SK-N-SH (cell line): ENCODE measurements at regions not wholly inside any gene's neighbourhood (a gene's known extent, or its start where the extent isn't known, plus 50 kb on each side); places are given as distances from the start of the nearest gene placed in this dataset.

Experiments
- CTCF ChIA-PET: fragments of 300-600, 350-600 bp; formaldehyde crosslinking; extraction: SDS; loops from one replicate; lab custom pipeline; 2021; lab: Yijun Ruan, JAX
- POLR2A ChIA-PET: fragments of 350-600 bp; sonication (Branson Sonifier 250); formaldehyde crosslinking; extraction: SDS; loops from one replicate; lab custom pipeline; 2020; ENCODE audit warnings: antibody characterized with exemption, inconsistent platforms; lab: Yijun Ruan, JAX
- DNase-seq: peaks from one replicate; pipeline ENCODE4 v3.0.0; 2012
- H2AFZ ChIP-seq: fragments of 200-600 bp; sonication (generic); 2 replicates; pipeline ENCODE4 v1.8.1; 2016; ENCODE audit warnings: antibody characterized with exemption, mild to moderate bottlenecking, low read depth
- H3F3A ChIP-seq: fragments of 200-600 bp; sonication (generic); replicated peaks from 2 replicates; pipeline ENCODE3; 2016; ENCODE audit warnings: antibody characterized with exemption, mild to moderate bottlenecking; ENCODE audit not compliant: insufficient read depth
- H3K27ac ChIP-seq, 2 experiments: fragments of 200-500 bp in 1 of 2; fragments of 200-600 bp in 1 of 2; sonication (Bioruptor generic) in 1 of 2; sonication (generic), shearing (Covaris generic) in 1 of 2; 2 replicates each; pipeline versions ENCODE4 v1.5.1 to v1.6.1; 2014 to 2016; ENCODE audit warnings: low read depth in 2 of 2, inconsistent platforms in 1 of 2, low read length in 1 of 2, mild to moderate bottlenecking in 1 of 2, mixed read lengths in 1 of 2
- H3K27me3 ChIP-seq: fragments of 200-600 bp; sonication (generic), shearing (Covaris generic); 2 replicates; pipeline ENCODE4 v1.6.1; 2016; ENCODE audit warnings: mixed run types; ENCODE audit not compliant: insufficient read depth
- H3K36me3 ChIP-seq, 2 experiments: fragments of 200-500 bp in 1 of 2; fragments of 200-600 bp in 1 of 2; sonication (Bioruptor generic) in 1 of 2; sonication (generic) in 1 of 2; replicated peaks in 1 of 2; 2 replicates each; pipeline versions ENCODE3 to v1.5.1; 2014 to 2016; ENCODE audit warnings: low read length in 1 of 2, mild to moderate bottlenecking in 1 of 2; ENCODE audit not compliant: insufficient read depth in 2 of 2, control insufficient read depth in 1 of 2
- H3K4me1 ChIP-seq, 2 experiments: fragments of 200-500 bp in 1 of 2; fragments of 200-600 bp in 1 of 2; sonication (Bioruptor generic) in 1 of 2; sonication (generic), shearing (Covaris generic) in 1 of 2; 2 replicates each; pipeline versions ENCODE4 v1.5.1 to v1.6.1; 2014 to 2016; ENCODE audit warnings: low read depth in 1 of 2, low read length in 1 of 2, mixed run types in 1 of 2; ENCODE audit not compliant: insufficient read depth in 2 of 2, control insufficient read depth in 1 of 2
- H3K4me2 ChIP-seq: fragments of 200-600 bp; sonication (generic), shearing (Covaris generic); 2 replicates; pipeline ENCODE4 v1.6.1; 2017; ENCODE audit warnings: mixed run types
- H3K4me3 ChIP-seq, 2 experiments: fragments of 200-500 bp in 1 of 2; fragments of 200-600 bp in 1 of 2; sonication (Bioruptor generic) in 1 of 2; sonication (generic), shearing (Covaris generic) in 1 of 2; 2 replicates each; pipeline versions ENCODE4 v1.5.1 to v1.8.1; 2014 to 2016; ENCODE audit warnings: low read depth in 2 of 2, inconsistent platforms in 1 of 2, low read length in 1 of 2, mild to moderate bottlenecking in 1 of 2, mixed read lengths in 1 of 2, moderate library complexity in 1 of 2
- H3K79me2 ChIP-seq: fragments of 200-600 bp; sonication (generic); 2 replicates; pipeline ENCODE4 v1.8.1; 2017; ENCODE audit warnings: mild to moderate bottlenecking; ENCODE audit not compliant: insufficient read depth
- H3K9ac ChIP-seq: fragments of 200-600 bp; sonication (generic); 2 replicates; pipeline ENCODE4 v1.6.1; 2017; ENCODE audit warnings: mixed run types
- H3K9me2 ChIP-seq: fragments of 200-600 bp; sonication (generic); 2 replicates; pipeline ENCODE4 v1.6.1; 2017; ENCODE audit warnings: mixed run types
- H3K9me3 ChIP-seq: fragments of 200-600 bp; sonication (generic); 2 replicates; pipeline ENCODE4 v1.6.1; 2017; ENCODE audit warnings: mixed run types, mild to moderate bottlenecking, moderate library complexity
- H4K20me1 ChIP-seq: fragments of 200-600 bp; sonication (generic); 2 replicates; pipeline ENCODE4 v1.6.1; 2017; ENCODE audit warnings: mild to moderate bottlenecking, mixed run types; ENCODE audit not compliant: insufficient read depth
- EP300 ChIP-seq, 2 experiments: IDR thresholded peaks; 2 replicates each; pipeline versions ENCODE4 v1.4.0 to v1.6.1; 2012; ENCODE audit warnings: borderline replicate concordance in 1 of 2, low read depth in 1 of 2, low read length in 1 of 2
- FOSL2 ChIP-seq: IDR thresholded peaks from 2 replicates; pipeline ENCODE4 v1.4.0; 2012; ENCODE audit warnings: low read depth, mild to moderate bottlenecking, moderate library complexity, borderline replicate concordance
- GABPA ChIP-seq: IDR thresholded peaks from 2 replicates; pipeline ENCODE4 v1.4.0; 2012; ENCODE audit warnings: low read depth, mild to moderate bottlenecking
- GATA2 ChIP-seq: sonication (generic); formaldehyde crosslinking; IDR thresholded peaks from 2 replicates; pipeline ENCODE4 v1.5.0; 2020; ENCODE audit warnings: mild to moderate bottlenecking, missing genetic modification reagents
- JUND ChIP-seq: IDR thresholded peaks from 2 replicates; pipeline ENCODE4 v1.4.0; 2012
- MEF2A ChIP-seq: IDR thresholded peaks from 2 replicates; pipeline ENCODE4 v1.4.0; 2012; ENCODE audit warnings: low read depth, borderline replicate concordance
- MXI1 ChIP-seq: IDR thresholded peaks from 2 replicates; pipeline ENCODE4 v1.6.1; 2012; ENCODE audit warnings: mild to moderate bottlenecking, low read depth, low read length, improper control_type of control experiment
- RCOR1 ChIP-seq: fragments of 150-350 bp; IDR thresholded peaks from 2 replicates; pipeline ENCODE4 v1.6.1; 2017; ENCODE audit warnings: antibody characterized with exemption, low read length
- RXRA ChIP-seq: IDR thresholded peaks from 2 replicates; pipeline ENCODE4 v1.4.0; 2012; ENCODE audit warnings: low read depth, mild to moderate bottlenecking, borderline replicate concordance
- SIN3A ChIP-seq: IDR thresholded peaks from 2 replicates; pipeline ENCODE4 v1.6.1; 2012; ENCODE audit warnings: low read depth, mild to moderate bottlenecking, low read length, moderate library complexity, borderline replicate concordance
- SMC3 ChIP-seq: IDR thresholded peaks from 2 replicates; pipeline ENCODE4 v1.6.1; 2012; ENCODE audit warnings: low read depth, low read length, improper control_type of control experiment
- TEAD4 ChIP-seq: IDR thresholded peaks from 2 replicates; pipeline ENCODE4 v1.4.0; 2012; ENCODE audit warnings: mild to moderate bottlenecking, borderline replicate concordance; ENCODE audit not compliant: insufficient read depth
- WGBS: methylation state at CpG from one replicate; pipeline ENCODE4 v1.1.6; 2017; ENCODE audit warnings: low lambda C conversion rate; 5-methylcytosine and 5-hydroxymethylcytosine counted together
- TF ChIP-seq, protein P1 (sequence below): IDR thresholded peaks from 2 replicates; pipeline ENCODE4; 2012
- TF ChIP-seq, protein P2 (sequence below): fragments of 200-600 bp; sonication (generic); IDR thresholded peaks from 2 replicates; pipeline ENCODE4 v1.6.1; 2017; ENCODE audit warnings: antibody characterized with exemption, mild to moderate bottlenecking, moderate library complexity
- TF ChIP-seq, protein P3 (sequence below): IDR thresholded peaks from 2 replicates; pipeline ENCODE4 v1.4.0; 2012; ENCODE audit warnings: low read depth, borderline replicate concordance

DNA sequence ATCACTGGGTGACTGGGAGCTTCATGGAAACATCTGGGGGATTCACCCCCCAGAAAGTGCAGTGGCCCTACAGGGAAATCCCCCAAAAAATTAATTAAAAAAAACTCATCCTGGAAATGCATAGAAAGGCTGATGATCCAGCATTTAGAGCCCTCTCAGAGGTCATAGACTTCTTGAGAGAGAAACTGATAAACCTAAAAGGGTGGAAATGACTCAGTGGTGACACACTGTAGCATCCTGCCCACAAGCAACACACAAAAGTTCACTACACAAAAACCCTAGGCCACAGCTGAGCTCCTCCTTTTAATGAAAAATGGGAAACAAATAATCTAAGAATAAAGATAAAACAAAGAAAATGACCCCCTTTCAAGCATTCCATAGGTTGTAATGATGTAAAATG is 911.5 kb downstream of the GLUD2 start:
- H3K9me2 ChIP-seq: no peaks in the 10 kb centered on the region
- no peak for DNase-seq
- POLR2A ChIA-PET: no interaction called here

DNA sequence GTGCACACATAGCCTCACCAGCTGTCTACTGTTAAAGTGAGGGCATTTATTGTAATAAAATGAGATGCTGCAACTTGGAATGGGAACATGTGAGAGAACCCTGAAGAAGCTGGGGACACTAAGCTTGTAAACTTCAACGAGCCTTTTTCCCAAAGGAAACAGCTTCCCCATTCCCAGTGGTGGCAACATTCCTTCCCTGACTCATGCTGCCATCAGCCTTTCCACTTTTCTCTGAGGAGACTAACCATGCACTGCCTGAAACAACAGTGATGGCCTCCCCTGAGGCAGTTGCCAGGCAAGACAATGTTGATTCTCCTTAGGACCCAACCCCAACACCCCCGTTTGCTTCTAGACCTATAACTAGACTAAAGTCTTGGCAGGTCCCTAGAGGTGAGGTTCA is 928.3 kb downstream of the GLUD2 start:
- WGBS: 6% methylated on average over 2 of the region's 2 CpGs
- Histone ChIP-seq H3K27me3 (no peaks in the 10 kb centered on the region), H3K9me3 (no peaks in the 10 kb centered on the region; the same call in 1 of the 2 replicates), H3K79me2 (no peaks in the 10 kb centered on the region), H3F3A (no peaks in the 10 kb centered on the region), H3K4me3 (no peak overlapping the region), H3K36me3 (no peaks in the 10 kb centered on the region), H2AFZ (no peak overlapping the region), H3K4me2 (no peak overlapping the region), H3K9ac (no peak overlapping the region), H3K9me2 (no peaks in the 10 kb centered on the region), H3K4me1 (no peaks in the 10 kb centered on the region), H4K20me1 (no peaks in the 10 kb centered on the region), H3K27ac (no peak overlapping the region)
- TF ChIP-seq GATA2 (CRISPR knock-in tag) (no peak), MXI1 (no peak), SMC3 (no peak), RCOR1 (no peak), EP300 (IDR thresholded peaks at IDR 0.05; ENCODE audit: borderline replicate concordance in 1 of 2, low read depth in 1 of 2, low read length in 1 of 2) (no peak), MEF2A (no peak)
- TF ChIP-seq, protein P1, sequence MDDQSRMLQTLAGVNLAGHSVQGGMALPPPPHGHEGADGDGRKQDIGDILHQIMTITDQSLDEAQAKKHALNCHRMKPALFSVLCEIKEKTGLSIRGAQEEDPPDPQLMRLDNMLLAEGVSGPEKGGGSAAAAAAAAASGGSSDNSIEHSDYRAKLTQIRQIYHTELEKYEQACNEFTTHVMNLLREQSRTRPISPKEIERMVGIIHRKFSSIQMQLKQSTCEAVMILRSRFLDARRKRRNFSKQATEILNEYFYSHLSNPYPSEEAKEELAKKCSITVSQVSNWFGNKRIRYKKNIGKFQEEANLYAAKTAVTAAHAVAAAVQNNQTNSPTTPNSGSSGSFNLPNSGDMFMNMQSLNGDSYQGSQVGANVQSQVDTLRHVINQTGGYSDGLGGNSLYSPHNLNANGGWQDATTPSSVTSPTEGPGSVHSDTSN: no peak
- CTCF ChIA-PET: interaction anchor here (0.8 kb wide), 1 partner anchor 55 kb away, joined by 3 read pairs; no protein-coding TSS in a partner anchor
- POLR2A ChIA-PET: no interaction called here
- no peak for DNase-seq

More for the DNA sequence above, 911.5 kb downstream of the GLUD2 start:
- Histone ChIP-seq H3K79me2 (no peaks in the 10 kb centered on the region), H3K27me3 (no peaks in the 10 kb centered on the region), H2AFZ (no peak overlapping the region), H3K36me3 (no peaks in the 10 kb centered on the region), H3K4me1 (no peaks in the 10 kb centered on the region), H3F3A (no peaks in the 10 kb centered on the region), H3K4me2 (no peak overlapping the region), H4K20me1 (no peaks in the 10 kb centered on the region), H3K9me3 (no peaks in the 10 kb centered on the region), H3K27ac (no peak overlapping the region), H3K4me3 (no peak overlapping the region), H3K9ac (no peak overlapping the region)
- no peak for TF ChIP-seq MXI1
- TF ChIP-seq, protein P1: no peak
- no peak for TF ChIP-seq RCOR1
- TF ChIP-seq GATA2 (CRISPR knock-in tag): no peak
- TF ChIP-seq FOSL2: no peak
- TF ChIP-seq SIN3A: no peak
- TF ChIP-seq GABPA: no peak
- no peak for TF ChIP-seq MEF2A
- TF ChIP-seq RXRA: no peak
- TF ChIP-seq SMC3: no peak
- TF ChIP-seq JUND: no peak
- TF ChIP-seq TEAD4: no peak
- TF ChIP-seq, protein P2, sequence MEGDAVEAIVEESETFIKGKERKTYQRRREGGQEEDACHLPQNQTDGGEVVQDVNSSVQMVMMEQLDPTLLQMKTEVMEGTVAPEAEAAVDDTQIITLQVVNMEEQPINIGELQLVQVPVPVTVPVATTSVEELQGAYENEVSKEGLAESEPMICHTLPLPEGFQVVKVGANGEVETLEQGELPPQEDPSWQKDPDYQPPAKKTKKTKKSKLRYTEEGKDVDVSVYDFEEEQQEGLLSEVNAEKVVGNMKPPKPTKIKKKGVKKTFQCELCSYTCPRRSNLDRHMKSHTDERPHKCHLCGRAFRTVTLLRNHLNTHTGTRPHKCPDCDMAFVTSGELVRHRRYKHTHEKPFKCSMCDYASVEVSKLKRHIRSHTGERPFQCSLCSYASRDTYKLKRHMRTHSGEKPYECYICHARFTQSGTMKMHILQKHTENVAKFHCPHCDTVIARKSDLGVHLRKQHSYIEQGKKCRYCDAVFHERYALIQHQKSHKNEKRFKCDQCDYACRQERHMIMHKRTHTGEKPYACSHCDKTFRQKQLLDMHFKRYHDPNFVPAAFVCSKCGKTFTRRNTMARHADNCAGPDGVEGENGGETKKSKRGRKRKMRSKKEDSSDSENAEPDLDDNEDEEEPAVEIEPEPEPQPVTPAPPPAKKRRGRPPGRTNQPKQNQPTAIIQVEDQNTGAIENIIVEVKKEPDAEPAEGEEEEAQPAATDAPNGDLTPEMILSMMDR: no peak
- TF ChIP-seq, protein P3, sequence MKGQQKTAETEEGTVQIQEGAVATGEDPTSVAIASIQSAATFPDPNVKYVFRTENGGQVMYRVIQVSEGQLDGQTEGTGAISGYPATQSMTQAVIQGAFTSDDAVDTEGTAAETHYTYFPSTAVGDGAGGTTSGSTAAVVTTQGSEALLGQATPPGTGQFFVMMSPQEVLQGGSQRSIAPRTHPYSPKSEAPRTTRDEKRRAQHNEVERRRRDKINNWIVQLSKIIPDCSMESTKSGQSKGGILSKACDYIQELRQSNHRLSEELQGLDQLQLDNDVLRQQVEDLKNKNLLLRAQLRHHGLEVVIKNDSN: no peak
- CTCF ChIA-PET: interaction anchor here (1.5 kb wide), 1 partner anchor 31 kb away, joined by 4 read pairs; no protein-coding TSS in a partner anchor
